A549 (cell line): ENCODE measurements at regions not wholly inside any gene's neighbourhood (a gene's known extent, or its start where the extent isn't known, plus 50 kb on each side); places are given as distances from the start of the nearest gene placed in this dataset.

Experiments
- ATAC-seq, 2 experiments: fragments of 200-7000 bp in 1 of 2; fragments of >200 bp in 1 of 2; cut with Nextera tagmentation in 1 of 2; cut with Tn5 transposase in 1 of 2; 3 replicates each; pipeline versions ENCODE4 v1.8.0 to v1.9.1; 2018 to 2020; ENCODE audit warnings: mild to moderate bottlenecking in 1 of 2, moderate library complexity in 1 of 2
- CTCF ChIA-PET: fragments of 300-600 bp; sonication (Branson Sonifier 250); formaldehyde crosslinking; extraction: SDS; loops from one replicate; lab custom pipeline; 2021; ENCODE audit warnings: antibody characterized with exemption, inconsistent platforms; lab: Yijun Ruan, JAX
- POLR2A ChIA-PET: fragments of 350-600 bp; formaldehyde crosslinking; extraction: SDS; loops from one replicate; lab custom pipeline; 2021; ENCODE audit warnings: antibody characterized with exemption, inconsistent platforms; lab: Yijun Ruan, JAX
- DNase-seq, 2 experiments: peaks; one replicate each; pipeline versions ENCODE4 v3.0.0 to v3.0.0-alpha.2; 2011 to 2016; ENCODE audit warnings: low read depth in 1 of 2, low spot score in 1 of 2
- FAIRE-seq: peaks from 2 replicates; lab custom pipeline; 2011; peaks lifted over from hg19 to GRCh38; lab: Jason Lieb, UNC
- H3K27ac ChIP-seq, 2 experiments: fragments of >200 bp; sonication (Bioruptor Twin); formaldehyde crosslinking; 3 replicates each; pipeline ENCODE4 v1.5.1; 2016 to 2017
- H3K4me1 ChIP-seq: fragments of >200 bp; sonication (Bioruptor Twin); formaldehyde crosslinking; 3 replicates; pipeline ENCODE4 v1.6.1; 2016
- H3K4me2 ChIP-seq: fragments of >200 bp; sonication (Bioruptor Twin); formaldehyde crosslinking; 3 replicates; pipeline ENCODE4 v1.6.1; 2016
- H3K4me3 ChIP-seq: fragments of >200 bp; sonication (Bioruptor Twin); formaldehyde crosslinking; 3 replicates; pipeline ENCODE4 v1.5.1; 2016
- H3K9me3 ChIP-seq: fragments of >200 bp; sonication (Bioruptor Twin); formaldehyde crosslinking; 3 replicates; pipeline ENCODE4 v1.6.1; 2016
- CBX2 ChIP-seq: fragments of 200-600 bp; sonication (generic); IDR thresholded peaks from 2 replicates; pipeline ENCODE4 v1.6.1; 2016; ENCODE audit warnings: low read depth, mild to moderate bottlenecking, borderline replicate concordance
- CHD4 ChIP-seq: fragments of 200-600 bp; sonication (generic); IDR thresholded peaks from 2 replicates; pipeline ENCODE4 v1.6.1; 2016; ENCODE audit warnings: antibody characterized with exemption, mild to moderate bottlenecking, borderline replicate concordance
- EHMT2 ChIP-seq: fragments of 200-600 bp; sonication (generic); IDR thresholded peaks from 2 replicates; pipeline ENCODE4 v1.6.1; 2016; ENCODE audit warnings: antibody characterized with exemption, low read depth, mild to moderate bottlenecking, moderate library complexity
- EP300 ChIP-seq, 2 experiments: fragments of >200 bp; sonication (Bioruptor Twin); formaldehyde crosslinking; IDR thresholded peaks; 2 replicates in 1 of 2; 3 replicates in 1 of 2; pipeline ENCODE4 v1.6.1; 2016 to 2017
- ESRRA ChIP-seq: fragments of 150-350 bp; IDR thresholded peaks from 2 replicates; pipeline ENCODE4 v1.6.1; 2014; ENCODE audit warnings: mild to moderate bottlenecking, low read length, borderline replicate concordance
- HOXB13 ChIP-seq: fragments of 250-450 bp; sonication (Bioruptor Pico); IDR thresholded peaks from 2 replicates; pipeline ENCODE4 v1.5.0; 2020; ENCODE audit warnings: low read depth, mild to moderate bottlenecking, moderate library complexity
- JUNB ChIP-seq: fragments of >200 bp; sonication (Bioruptor Twin); formaldehyde crosslinking; IDR thresholded peaks from 2 replicates; pipeline ENCODE4 v1.6.1; 2016
- KDM1A ChIP-seq: fragments of 200-600 bp; sonication (generic); IDR thresholded peaks from 2 replicates; pipeline ENCODE4 v1.6.1; 2016; ENCODE audit warnings: low read depth, mild to moderate bottlenecking
- KDM5A ChIP-seq: fragments of 200-600 bp; sonication (generic); IDR thresholded peaks from 2 replicates; pipeline ENCODE4 v1.6.1; 2016; ENCODE audit warnings: antibody characterized with exemption, mild to moderate bottlenecking
- PHF8 ChIP-seq: fragments of 200-600 bp; sonication (generic); IDR thresholded peaks from 2 replicates; pipeline ENCODE4 v1.6.1; 2016; ENCODE audit warnings: low read depth, mild to moderate bottlenecking, antibody characterized with exemption, moderate library complexity, borderline replicate concordance
- RAD21 ChIP-seq, 2 experiments: fragments of >200 bp in 1 of 2; sonication (Bioruptor Twin) in 1 of 2; formaldehyde crosslinking in 1 of 2; IDR thresholded peaks in 1 of 2; conservative IDR thresholded peaks in 1 of 2; 2 replicates in 1 of 2; 3 replicates in 1 of 2; pipeline ENCODE4 v1.6.1; 2012 to 2018; ENCODE audit warnings: inconsistent platforms in 1 of 2
- RFX5 ChIP-seq: fragments of 450-650 bp; IDR thresholded peaks from 2 replicates; pipeline ENCODE4 v1.7.1; 2014; ENCODE audit warnings: antibody characterized with exemption, mild to moderate bottlenecking, moderate library complexity
- SMC3 ChIP-seq: fragments of >200 bp; sonication (Bioruptor Twin); formaldehyde crosslinking; IDR thresholded peaks from 3 replicates; pipeline ENCODE4 v1.6.1; 2018; ENCODE audit warnings: inconsistent platforms
- WGBS: methylation state at CpG from one replicate; pipeline ENCODE4 v1.1.6; 2017; ENCODE audit errors: missing lambda C conversion rate; 5-methylcytosine and 5-hydroxymethylcytosine counted together
- TF ChIP-seq, protein P1 (sequence below): fragments of 450-650 bp; IDR thresholded peaks from 2 replicates; pipeline ENCODE4 v1.6.1; 2014; ENCODE audit warnings: antibody characterized with exemption
- TF ChIP-seq, protein P2 (sequence below): fragments of 250-450 bp; sonication (Bioruptor Pico); IDR thresholded peaks from 2 replicates; pipeline ENCODE4 v1.5.0; 2021; ENCODE audit warnings: mild to moderate bottlenecking, moderate library complexity, borderline replicate concordance
- TF ChIP-seq, protein P3 (sequence below): fragments of 200-600 bp; sonication (generic); IDR thresholded peaks from 2 replicates; pipeline ENCODE4 v1.6.1; 2016; ENCODE audit warnings: antibody characterized with exemption, mild to moderate bottlenecking, moderate library complexity
- TF ChIP-seq, protein P4 (sequence below): fragments of >200 bp; sonication (Bioruptor Twin); formaldehyde crosslinking; IDR thresholded peaks from 3 replicates; pipeline ENCODE4 v1.5.1; 2016
- TF ChIP-seq, protein P5 (sequence below): fragments of 250-450 bp; sonication (Bioruptor Pico); IDR thresholded peaks from 2 replicates; pipeline ENCODE4 v1.5.0; 2020; ENCODE audit warnings: low read depth, mild to moderate bottlenecking, moderate library complexity
- TF ChIP-seq, protein P6 (sequence below): IDR thresholded peaks from 2 replicates; pipeline ENCODE4 v1.6.1; 2012
- TF ChIP-seq, protein P7 (sequence below): IDR thresholded peaks from 2 replicates; pipeline ENCODE4 v1.6.1; 2012

DNA sequence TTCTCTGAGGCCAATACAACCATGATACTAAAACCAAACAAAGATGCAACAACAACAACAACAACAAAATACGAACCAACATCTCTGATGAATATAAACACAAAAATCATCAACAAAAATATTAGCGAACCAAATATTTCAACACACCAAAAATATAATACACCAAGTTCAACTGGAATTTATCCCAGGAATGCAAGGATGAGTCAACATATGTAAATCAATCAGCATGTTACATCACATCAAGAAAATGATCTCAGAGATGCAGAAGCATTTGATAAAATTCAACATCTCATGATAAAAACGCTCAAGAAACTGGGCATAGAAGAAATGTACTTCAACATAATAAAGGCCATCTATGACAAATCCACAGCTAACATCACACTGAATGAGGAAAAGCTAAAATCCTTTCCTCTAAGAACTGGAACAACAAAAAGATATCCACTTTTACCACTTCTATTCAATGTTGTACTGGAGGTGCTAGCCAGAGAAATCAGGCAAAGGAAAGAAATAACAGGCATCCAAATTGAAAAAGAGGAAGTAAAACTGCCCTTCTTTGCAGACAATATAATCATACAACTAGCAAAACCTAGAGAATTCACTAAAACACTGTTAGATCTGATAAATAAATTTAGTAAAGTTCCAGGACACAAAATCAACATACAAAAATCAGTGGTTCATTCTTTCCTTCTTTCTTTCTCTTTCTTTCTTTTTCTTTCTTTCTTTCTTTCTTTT, 2448.7 kb upstream of the PCDH20 start:
- POLR2A ChIA-PET, result no interaction called here
- Histone ChIP-seq H3K27ac (no peak overlapping the region), H3K4me3 (no peak overlapping the region), H3K4me2 (no peak overlapping the region), H3K9me3 (no peaks in the 10 kb centered on the region), H3K4me1 (no peaks in the 10 kb centered on the region)
- DNase-seq (no peak), ATAC-seq (no peak)
- WGBS, result 15% methylated on average over 3 of the region's 3 CpGs
- CTCF ChIA-PET, result no interaction called here
- TF ChIP-seq ESRRA (no peak), EP300 (IDR thresholded peaks at IDR 0.05) (no peak), EHMT2 (no peak), HOXB13 (CRISPR knock-in tag) (no peak), KDM5A (no peak), CHD4 (no peak), RAD21 (conservative IDR thresholded peaks at IDR 0.05 in 1 of 2, IDR thresholded peaks at IDR 0.05 in 1 of 2) (no peak)
- TF ChIP-seq, protein P1, sequence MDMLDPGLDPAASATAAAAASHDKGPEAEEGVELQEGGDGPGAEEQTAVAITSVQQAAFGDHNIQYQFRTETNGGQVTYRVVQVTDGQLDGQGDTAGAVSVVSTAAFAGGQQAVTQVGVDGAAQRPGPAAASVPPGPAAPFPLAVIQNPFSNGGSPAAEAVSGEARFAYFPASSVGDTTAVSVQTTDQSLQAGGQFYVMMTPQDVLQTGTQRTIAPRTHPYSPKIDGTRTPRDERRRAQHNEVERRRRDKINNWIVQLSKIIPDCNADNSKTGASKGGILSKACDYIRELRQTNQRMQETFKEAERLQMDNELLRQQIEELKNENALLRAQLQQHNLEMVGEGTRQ, result no peak
- TF ChIP-seq, protein P2, sequence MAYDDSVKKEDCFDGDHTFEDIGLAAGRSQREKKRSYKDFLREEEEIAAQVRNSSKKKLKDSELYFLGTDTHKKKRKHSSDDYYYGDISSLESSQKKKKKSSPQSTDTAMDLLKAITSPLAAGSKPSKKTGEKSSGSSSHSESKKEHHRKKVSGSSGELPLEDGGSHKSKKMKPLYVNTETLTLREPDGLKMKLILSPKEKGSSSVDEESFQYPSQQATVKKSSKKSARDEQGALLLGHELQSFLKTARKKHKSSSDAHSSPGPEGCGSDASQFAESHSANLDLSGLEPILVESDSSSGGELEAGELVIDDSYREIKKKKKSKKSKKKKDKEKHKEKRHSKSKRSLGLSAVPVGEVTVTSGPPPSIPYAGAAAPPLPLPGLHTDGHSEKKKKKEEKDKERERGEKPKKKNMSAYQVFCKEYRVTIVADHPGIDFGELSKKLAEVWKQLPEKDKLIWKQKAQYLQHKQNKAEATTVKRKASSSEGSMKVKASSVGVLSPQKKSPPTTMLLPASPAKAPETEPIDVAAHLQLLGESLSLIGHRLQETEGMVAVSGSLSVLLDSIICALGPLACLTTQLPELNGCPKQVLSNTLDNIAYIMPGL (CRISPR knock-in tag), result no peak
- TF ChIP-seq, protein P3, sequence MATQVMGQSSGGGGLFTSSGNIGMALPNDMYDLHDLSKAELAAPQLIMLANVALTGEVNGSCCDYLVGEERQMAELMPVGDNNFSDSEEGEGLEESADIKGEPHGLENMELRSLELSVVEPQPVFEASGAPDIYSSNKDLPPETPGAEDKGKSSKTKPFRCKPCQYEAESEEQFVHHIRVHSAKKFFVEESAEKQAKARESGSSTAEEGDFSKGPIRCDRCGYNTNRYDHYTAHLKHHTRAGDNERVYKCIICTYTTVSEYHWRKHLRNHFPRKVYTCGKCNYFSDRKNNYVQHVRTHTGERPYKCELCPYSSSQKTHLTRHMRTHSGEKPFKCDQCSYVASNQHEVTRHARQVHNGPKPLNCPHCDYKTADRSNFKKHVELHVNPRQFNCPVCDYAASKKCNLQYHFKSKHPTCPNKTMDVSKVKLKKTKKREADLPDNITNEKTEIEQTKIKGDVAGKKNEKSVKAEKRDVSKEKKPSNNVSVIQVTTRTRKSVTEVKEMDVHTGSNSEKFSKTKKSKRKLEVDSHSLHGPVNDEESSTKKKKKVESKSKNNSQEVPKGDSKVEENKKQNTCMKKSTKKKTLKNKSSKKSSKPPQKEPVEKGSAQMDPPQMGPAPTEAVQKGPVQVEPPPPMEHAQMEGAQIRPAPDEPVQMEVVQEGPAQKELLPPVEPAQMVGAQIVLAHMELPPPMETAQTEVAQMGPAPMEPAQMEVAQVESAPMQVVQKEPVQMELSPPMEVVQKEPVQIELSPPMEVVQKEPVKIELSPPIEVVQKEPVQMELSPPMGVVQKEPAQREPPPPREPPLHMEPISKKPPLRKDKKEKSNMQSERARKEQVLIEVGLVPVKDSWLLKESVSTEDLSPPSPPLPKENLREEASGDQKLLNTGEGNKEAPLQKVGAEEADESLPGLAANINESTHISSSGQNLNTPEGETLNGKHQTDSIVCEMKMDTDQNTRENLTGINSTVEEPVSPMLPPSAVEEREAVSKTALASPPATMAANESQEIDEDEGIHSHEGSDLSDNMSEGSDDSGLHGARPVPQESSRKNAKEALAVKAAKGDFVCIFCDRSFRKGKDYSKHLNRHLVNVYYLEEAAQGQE, result no peak
- TF ChIP-seq, protein P4, sequence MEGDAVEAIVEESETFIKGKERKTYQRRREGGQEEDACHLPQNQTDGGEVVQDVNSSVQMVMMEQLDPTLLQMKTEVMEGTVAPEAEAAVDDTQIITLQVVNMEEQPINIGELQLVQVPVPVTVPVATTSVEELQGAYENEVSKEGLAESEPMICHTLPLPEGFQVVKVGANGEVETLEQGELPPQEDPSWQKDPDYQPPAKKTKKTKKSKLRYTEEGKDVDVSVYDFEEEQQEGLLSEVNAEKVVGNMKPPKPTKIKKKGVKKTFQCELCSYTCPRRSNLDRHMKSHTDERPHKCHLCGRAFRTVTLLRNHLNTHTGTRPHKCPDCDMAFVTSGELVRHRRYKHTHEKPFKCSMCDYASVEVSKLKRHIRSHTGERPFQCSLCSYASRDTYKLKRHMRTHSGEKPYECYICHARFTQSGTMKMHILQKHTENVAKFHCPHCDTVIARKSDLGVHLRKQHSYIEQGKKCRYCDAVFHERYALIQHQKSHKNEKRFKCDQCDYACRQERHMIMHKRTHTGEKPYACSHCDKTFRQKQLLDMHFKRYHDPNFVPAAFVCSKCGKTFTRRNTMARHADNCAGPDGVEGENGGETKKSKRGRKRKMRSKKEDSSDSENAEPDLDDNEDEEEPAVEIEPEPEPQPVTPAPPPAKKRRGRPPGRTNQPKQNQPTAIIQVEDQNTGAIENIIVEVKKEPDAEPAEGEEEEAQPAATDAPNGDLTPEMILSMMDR, result no peak
- TF ChIP-seq, protein P5, sequence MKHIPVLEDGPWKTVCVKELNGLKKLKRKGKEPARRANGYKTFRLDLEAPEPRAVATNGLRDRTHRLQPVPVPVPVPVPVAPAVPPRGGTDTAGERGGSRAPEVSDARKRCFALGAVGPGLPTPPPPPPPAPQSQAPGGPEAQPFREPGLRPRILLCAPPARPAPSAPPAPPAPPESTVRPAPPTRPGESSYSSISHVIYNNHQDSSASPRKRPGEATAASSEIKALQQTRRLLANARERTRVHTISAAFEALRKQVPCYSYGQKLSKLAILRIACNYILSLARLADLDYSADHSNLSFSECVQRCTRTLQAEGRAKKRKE (CRISPR knock-in tag), result no peak
- TF ChIP-seq, all 56 proteins: peak for 0
- FAIRE-seq, result no peak

DNA sequence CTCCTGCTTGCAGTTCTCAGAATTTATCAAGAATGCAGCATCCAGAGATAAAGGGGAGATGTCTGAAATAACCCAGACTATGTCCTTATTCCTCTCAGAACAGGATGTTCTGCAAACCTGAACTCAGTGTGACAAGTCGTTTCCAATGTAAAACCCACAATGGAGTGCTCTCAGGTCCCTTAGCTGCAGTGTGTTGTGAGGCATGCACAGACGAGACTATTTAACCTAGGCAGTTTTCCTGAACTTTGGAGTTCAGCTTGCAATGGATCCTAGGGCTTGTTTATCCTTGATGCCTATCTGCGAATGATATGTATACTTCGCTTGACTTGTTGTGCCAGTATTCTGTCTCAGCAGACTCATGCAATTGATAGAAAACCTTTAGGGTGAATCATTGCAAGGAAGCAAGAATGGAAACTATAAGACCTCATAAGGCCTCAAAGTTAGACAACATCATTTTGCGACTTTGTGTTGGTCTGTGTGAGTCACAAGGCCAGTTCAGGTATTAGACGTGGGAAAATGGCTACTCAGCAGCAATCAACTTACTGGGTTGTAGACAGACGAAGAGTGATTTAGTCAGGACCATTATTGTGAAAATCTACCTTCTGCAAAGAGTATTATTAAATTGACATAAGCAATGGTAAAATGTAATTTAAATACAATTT, 2439.9 kb upstream of the PCDH20 start:
- CTCF ChIA-PET, result no interaction called here
- no peak for ATAC-seq
- H3K27ac ChIP-seq, result no peak overlapping the region
- H3K4me1 ChIP-seq, result no peaks in the 10 kb centered on the region
- no peak for DNase-seq
- no peak overlapping the region for H3K4me2 ChIP-seq
- H3K4me3 ChIP-seq, result no peak overlapping the region
- no peaks in the 10 kb centered on the region for H3K9me3 ChIP-seq
- FAIRE-seq, result no peak
- 48% methylated on average over 7 of the region's 7 CpGs for WGBS
- POLR2A ChIA-PET, result no interaction called here
- TF ChIP-seq KDM1A (no peak), RFX5 (no peak), SMC3 (no peak), JUNB (no peak), PHF8 (no peak), CBX2 (no peak)
- TF ChIP-seq, protein P2 (CRISPR knock-in tag), result no peak
- TF ChIP-seq, protein P6, sequence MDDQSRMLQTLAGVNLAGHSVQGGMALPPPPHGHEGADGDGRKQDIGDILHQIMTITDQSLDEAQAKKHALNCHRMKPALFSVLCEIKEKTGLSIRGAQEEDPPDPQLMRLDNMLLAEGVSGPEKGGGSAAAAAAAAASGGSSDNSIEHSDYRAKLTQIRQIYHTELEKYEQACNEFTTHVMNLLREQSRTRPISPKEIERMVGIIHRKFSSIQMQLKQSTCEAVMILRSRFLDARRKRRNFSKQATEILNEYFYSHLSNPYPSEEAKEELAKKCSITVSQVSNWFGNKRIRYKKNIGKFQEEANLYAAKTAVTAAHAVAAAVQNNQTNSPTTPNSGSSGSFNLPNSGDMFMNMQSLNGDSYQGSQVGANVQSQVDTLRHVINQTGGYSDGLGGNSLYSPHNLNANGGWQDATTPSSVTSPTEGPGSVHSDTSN, result no peak
- TF ChIP-seq, protein P7, sequence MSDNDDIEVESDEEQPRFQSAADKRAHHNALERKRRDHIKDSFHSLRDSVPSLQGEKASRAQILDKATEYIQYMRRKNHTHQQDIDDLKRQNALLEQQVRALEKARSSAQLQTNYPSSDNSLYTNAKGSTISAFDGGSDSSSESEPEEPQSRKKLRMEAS, result no peak
- TF ChIP-seq, protein P1, result no peak
